Activated effector memory CD4-positive, alpha-beta T cell treated with anti-CD3 and anti-CD28 coated beads, Interleukin-2, amount 50 U/mL, for 16 hours (primary cell): ENCODE measurements at regions not wholly inside any gene's neighbourhood (a gene's known extent, or its start where the extent isn't known, plus 50 kb on each side); places are given as distances from the start of the nearest gene placed in this dataset.
"Not testable (repeated sequence)": the region's sequence is repeated elsewhere in the genome, so short reads cannot be mapped to it uniquely, and the experiment has no call there.

Experiments used
- DNase-seq: peaks from one replicate; pipeline ENCODE4 v3.0.0-alpha.2; 2020

DNA sequence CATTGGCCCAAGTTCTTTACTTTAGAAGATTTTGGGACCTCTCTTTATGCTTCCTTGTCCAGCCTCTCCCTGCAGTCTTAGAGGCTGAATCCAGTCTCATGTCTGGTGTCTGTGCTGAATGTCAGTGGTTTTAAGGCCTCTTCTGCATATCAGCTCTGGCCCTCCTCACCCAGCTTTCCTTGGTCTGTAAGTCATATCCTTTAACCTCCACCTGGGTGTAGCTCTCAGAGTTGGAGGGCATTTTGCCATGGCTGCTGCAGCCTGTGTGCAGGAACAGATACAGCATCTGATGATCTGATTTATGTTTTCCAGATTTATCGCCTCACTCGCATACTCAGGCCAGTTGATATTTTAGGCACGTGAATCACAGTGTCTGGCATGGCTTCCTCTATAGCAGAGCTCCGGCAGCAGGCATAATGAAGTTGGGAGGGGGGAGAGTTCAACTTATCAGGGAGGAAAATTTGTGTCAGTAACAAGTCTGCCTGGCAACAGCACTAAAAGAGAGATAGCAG is 335.0 kb downstream of the PCNX1 start:
- no peak for DNase-seq

DNA sequence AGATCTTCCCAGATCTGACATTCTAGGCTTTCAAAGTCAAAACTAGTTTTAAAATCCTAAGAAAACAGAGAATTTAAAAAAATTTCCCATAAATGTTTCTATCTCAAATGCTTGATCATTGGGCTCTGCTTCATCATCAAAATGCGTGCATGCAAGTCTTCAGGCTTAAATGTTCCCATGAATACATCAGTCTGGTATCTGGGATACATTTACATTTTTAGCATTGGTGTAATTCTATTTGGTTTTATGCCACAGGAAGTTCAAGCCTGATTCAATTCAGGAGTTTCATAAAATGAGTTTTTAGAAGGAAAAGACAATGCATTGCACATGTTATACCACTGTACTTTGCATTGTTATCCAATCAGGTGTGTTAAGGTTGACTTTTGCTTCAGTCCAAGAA is 336.4 kb downstream of the PCNX1 start:
- no peak for DNase-seq

DNA sequence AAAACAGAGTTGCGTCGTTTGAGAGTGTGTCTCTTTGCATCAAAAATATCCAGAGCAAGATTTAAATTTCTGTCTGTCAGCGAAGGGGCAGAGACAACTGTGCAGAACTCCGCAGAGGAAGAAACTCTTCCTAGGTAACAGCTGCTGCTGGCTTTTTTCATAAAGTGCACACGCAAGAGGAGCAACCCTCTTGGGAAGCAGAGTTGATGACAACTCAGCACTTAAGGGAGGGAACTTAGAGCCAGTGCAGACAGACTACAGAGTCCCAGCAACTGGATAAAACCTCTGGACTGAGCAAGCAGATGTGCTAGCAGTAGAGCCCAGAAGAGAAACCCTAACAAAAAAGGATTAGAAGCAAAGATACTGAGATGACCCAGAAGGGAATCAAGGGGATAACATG is 337.1 kb downstream of the PCNX1 start:
- DNase-seq, result no peak

- no peak for DNase-seq
Observed at GRCh38 chr14:71245659-71246361, 338.6 kb downstream of the PCNX1 start.

- DNase-seq, result no peak
Observed at GRCh38 chr14:71246539-71246938, 339.3 kb downstream of the PCNX1 start.

- DNase-seq, result no peak
Observed at GRCh38 chr14:71247106-71247505, 339.8 kb downstream of the PCNX1 start.

GRCh38 chr14:71248194-71248593 is 340.9 kb downstream of the PCNX1 start:
- DNase-seq, result no peak

- DNase-seq, result no peak
Observed at GRCh38 chr14:71250347-71250746, 343.1 kb downstream of the PCNX1 start.

- no peak for DNase-seq
Observed at GRCh38 chr14:71250791-71251190, 343.5 kb downstream of the PCNX1 start.

DNA sequence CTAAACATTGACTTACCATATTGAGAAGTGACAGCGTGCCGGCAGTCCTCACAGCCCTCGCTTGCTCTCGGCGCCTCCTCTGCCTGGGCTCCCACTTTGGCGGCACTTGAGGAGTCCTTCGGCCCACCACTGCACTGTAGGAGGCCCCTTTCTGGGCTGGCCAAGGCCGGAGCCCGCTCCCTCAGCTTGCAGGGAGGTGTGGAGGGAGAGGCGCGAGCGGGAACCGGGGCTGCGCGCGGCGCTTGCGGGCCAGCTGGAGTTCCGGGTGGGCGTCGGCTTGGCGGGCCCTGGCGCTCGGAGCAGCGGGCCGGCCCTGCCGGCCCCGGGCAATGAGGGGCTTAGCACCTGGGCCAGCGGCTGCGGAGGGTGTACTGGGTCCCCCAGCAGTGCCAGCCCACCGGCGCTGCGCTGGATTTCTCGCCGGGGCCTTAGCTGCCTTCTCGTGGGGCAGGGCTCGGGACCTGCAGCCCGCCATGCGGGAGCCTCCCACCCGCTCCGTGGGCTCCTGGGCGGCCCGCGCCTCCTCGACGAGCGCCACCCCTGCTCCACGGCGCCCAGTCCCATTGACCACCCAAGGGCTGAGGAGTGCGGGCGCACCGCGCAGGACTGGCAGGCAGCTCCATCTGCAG is 346.9 kb downstream of the PCNX1 start:
- DNase-seq, result not testable (repeated sequence)

GRCh38 chr14:71261206-71261605 is 353.9 kb downstream of the PCNX1 start:
- no peak for DNase-seq

- no peak for DNase-seq
Observed at GRCh38 chr14:71262441-71262840, 355.2 kb downstream of the PCNX1 start.

DNA sequence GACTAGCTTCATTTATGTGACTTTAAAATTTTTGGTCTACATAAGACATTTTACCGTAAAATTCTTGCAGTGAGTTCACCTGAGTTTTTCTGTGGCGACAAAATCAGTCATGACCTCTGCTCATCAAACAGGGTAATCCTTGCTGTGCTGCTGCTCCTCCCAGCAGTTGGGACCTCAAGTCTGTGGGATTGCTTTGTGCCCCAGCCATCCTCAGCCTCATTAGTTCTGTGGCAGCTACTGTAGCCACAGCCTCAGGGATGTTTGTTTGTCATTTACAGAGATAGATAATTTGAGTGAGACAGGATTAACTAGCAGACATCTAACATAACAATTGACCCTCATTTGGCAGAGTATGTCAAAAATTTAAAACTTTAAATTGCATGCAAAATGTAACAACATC is 357.0 kb downstream of the PCNX1 start:
- no peak for DNase-seq

DNA sequence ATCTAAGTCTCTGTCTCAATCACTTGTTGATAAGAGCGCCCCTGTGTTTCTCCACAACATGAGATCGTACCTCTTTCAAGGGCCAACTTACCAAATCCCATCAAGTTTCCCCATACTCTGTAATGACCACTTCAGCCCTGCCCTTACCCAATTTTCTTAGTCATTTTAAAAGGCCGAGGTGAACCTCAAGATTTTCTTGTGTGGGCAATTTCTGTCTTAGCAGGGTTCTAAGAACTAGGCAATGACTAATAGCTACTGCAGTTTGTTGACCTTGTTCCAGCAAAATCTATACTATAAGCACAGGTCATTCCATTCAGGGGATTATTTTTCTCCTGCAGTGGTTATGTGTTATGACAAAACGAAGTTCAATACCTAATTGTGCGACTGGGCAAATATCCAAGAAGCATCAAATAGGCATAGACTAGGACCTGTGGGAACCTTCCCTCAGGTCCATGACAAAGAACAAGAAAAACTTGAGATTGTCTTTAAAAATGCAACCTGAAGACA is 359.8 kb downstream of the PCNX1 start:
- no peak for DNase-seq

DNA sequence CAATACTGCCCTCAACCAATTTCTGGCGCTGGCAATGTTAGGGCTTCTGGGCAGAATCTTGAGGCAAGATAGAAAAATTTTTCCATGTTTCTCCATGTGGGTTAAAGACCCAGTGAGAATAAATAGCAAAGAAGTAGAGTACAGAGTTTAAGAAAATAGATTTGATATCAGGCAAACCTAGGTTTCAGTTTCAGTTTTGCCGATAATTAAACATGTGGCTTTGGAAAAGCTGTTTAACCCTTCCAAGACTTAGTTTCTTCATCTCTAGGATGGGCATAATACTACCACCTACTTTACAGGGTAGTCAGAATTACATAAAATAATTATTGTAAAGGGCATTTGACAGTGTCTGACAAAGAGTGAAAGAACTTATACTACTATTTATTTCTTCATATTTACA is 360.4 kb downstream of the PCNX1 start:
- DNase-seq, result no peak

DNA sequence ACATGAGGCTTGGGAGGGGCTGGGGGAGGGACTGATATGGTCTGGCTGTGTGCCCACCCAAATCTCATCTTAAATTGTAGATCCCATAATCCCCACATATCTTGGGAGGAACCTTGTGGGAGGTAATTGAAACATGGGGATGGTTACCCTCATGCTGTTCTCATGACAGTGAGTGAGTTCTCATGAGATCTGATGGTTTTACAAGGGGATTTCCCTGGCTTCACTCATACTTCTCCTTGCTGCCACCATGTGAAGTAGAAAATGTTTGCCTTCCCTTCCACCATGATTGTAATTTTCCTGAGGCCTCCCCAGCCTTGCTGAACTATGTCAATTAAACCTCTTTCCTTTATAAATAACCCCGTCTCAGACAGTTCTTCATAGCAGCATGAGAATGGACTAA is 362.9 kb downstream of the PCNX1 start:
- no peak for DNase-seq

DNA sequence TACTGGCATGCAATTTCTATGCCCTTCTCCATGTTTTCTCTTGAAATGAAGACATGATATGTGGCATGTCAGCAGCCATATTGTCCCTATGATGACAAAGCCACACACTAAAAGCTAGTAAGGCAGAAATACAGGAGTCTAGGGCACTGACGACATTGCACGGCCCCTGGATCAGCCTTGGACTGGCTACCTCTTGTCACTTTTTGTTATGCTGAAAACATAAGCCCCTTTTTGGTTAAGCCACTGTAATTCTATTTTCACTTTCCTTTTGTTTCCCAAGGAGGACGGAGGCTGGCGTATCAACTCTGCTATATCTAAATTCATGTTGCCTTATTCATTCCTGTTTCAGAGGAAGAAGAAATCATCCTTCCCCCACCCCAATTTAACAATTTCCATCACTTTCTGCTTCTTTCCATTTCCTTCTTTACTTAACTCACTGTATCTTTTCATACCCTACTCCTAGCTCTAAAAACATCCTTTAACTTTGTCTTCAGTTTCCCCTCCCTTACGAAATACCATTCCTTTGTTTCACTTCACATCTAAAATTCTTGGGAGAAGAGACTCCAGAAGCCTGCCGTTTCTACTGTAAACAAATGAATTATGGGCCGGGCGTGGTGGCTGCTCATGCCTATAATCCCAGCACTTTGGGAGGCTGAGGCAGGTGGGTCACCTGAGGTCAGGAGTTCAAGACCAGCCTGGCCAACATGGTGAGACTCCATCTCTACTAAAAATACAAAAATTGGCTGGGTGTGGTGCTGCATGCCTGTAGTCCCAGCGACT is 364.1 kb downstream of the PCNX1 start:
- DNase-seq, result no peak

GRCh38 chr14:71273366-71273765 is 366.1 kb downstream of the PCNX1 start:
- no peak for DNase-seq

DNA sequence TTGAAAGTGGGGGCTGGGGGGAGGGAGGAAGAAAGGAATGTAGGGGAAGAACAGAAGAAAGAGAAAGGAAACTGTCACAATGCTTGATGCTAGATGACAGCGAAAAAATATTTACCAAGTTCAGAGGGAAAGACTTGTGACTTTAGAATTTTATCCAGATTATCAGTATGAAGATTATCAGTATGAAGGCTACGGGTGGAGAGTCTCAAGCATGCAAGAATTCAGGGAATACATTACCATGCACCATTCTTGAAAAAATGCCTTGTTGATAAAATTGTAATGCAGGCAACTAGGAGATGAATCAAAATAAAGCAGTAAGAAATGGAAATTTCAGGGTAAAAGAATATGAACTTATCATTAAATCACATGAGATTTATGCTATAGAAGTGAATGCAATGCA is 376.8 kb downstream of the PCNX1 start:
- DNase-seq, result no peak

GRCh38 chr14:71286126-71286525 is 378.9 kb downstream of the PCNX1 start:
- DNase-seq, result no peak

DNA sequence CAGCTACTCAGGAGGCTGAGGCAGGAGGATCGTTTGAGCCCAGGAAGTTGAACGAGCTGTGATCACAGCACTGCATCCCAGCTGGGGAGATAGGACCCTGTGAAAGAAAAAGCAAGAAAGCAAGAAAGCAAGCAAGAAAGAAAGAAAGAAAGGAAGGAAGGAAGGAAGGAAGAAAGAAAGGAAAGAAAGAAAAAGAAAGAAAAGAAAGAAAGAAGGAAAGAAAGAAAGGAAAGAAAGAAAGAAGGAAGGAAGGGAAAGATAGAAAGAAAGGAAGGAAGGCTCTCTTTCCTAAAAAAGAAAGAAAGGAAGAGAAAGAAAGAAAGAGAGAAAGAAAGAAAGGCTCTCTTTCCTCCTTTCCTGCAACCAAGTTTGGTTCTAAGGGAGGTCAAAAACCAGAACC is 380.3 kb downstream of the PCNX1 start:
- no peak for DNase-seq

DNA sequence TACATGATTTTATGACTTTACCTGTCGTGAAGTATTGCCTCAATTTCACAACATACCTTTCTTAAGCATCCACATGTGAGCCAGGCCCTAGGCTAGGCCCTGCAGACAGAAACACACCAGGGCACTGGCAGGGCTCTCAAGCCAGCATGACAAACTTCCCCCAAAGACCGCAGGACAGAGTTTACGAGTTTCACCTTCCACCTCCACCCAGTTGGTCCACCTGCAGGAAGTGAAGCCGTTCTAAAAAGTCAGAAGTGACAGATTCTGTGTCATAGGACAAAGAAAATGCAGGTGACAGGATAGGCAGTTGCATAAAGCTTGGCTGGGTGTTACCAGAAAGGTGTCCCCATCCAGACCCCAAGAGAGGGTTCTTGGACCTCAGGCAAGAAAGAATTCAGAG is 382.3 kb downstream of the PCNX1 start:
- no peak for DNase-seq

- DNase-seq, result no peak
Observed at GRCh38 chr14:71290301-71290700, 383.0 kb downstream of the PCNX1 start.

- peak; percentile 66 for DNase-seq
Observed at GRCh38 chr14:71290960-71291466, 383.8 kb downstream of the PCNX1 start.
